ENCODE measurements at regions not wholly inside any gene's neighbourhood (a gene's known extent, or its start where the extent isn't known, plus 50 kb on each side); places are given as distances from the start of the nearest gene placed in this dataset.
A peak's percentile ranks its signal among the peaks of the same experiment; 100 is the strongest.

GRCh38 chr5:124660229-124661093, 86.0 kb downstream of the ZNF608 start (continued):
- TF ChIP-seq CHD7 (IDR thresholded peaks at IDR 0.05; ENCODE audit: insufficient replicate concordance, low read length) (peak; percentile 13), TCF12 (IDR thresholded peaks at IDR 0.05; ENCODE audit: low read depth, low read length) (peak; percentile 74; the same call in 1 of the 2 replicates), SRF (IDR thresholded peaks at IDR 0.05; ENCODE audit: low read depth, low read length) (no peak), RFX5 (IDR thresholded peaks at IDR 0.05; ENCODE audit: borderline replicate concordance, low read depth, low read length) (no peak), KDM1A (IDR thresholded peaks at IDR 0.05; ENCODE audit: borderline replicate concordance, low read length) (peak; percentile 92; the same call in 1 of the 2 replicates), JUND (IDR thresholded peaks at IDR 0.05; ENCODE audit: low read length) (no peak), HDAC2 (IDR thresholded peaks at IDR 0.05; ENCODE audit: borderline replicate concordance in 1 of 2, low read depth in 2 of 2, low read length in 2 of 2) (peak in 1 of 2 experiments; percentile 56; a peak in 1 of 4 replicates), ATF3 (IDR thresholded peaks at IDR 0.05; ENCODE audit: insufficient read depth, low read depth, low read length) (no peak)

All from H1 (cell line).